C4-2B (cell line): ENCODE measurements at regions not wholly inside any gene's neighbourhood (a gene's known extent, or its start where the extent isn't known, plus 50 kb on each side); places are given as distances from the start of the nearest gene placed in this dataset.

Source experiments
- H3K27ac ChIP-seq: fragments of 450-650 bp; 2 replicates; pipeline ENCODE4 v1.5.1; 2017
- CTCF ChIP-seq: fragments of 450-650 bp; conservative IDR thresholded peaks from 2 replicates; pipeline ENCODE4 v1.5.1; 2017; ENCODE audit warnings: mild to moderate bottlenecking
- ZFX ChIP-seq: fragments of 450-650 bp; IDR thresholded peaks from 2 replicates; pipeline ENCODE4 v1.6.1; 2017

- no peak for TF ChIP-seq ZFX
- no peak for TF ChIP-seq CTCF
- H3K27ac ChIP-seq = no peak overlapping the region
Measured at GRCh38 chr4:126087101-126087500, 772.3 kb downstream of the FAT4 start.

- H3K27ac ChIP-seq = no peak overlapping the region
- TF ChIP-seq CTCF (no peak), ZFX (no peak)
Measured at GRCh38 chr4:126097155-126097799, 782.5 kb downstream of the FAT4 start.

GRCh38 chr4:126106658-126107057 is 791.9 kb downstream of the FAT4 start:
- TF ChIP-seq CTCF (peak; percentile 67), ZFX (no peak)
- no peak overlapping the region for H3K27ac ChIP-seq

- TF ChIP-seq CTCF = no peak
- no peak for TF ChIP-seq ZFX
- no peak overlapping the region for H3K27ac ChIP-seq
Measured at GRCh38 chr4:126109836-126110235, 795.1 kb downstream of the FAT4 start.

- H3K27ac ChIP-seq = no peak overlapping the region
- TF ChIP-seq ZFX = no peak
- TF ChIP-seq CTCF = no peak
Measured at GRCh38 chr4:126113058-126113457, 798.3 kb downstream of the FAT4 start.

GRCh38 chr4:126123611-126124325 is 809.0 kb downstream of the FAT4 start:
- H3K27ac ChIP-seq = no peak overlapping the region
- TF ChIP-seq ZFX = no peak
- no peak for TF ChIP-seq CTCF

GRCh38 chr4:126124818-126125217 is 810.1 kb downstream of the FAT4 start:
- no peak overlapping the region for H3K27ac ChIP-seq
- no peak for TF ChIP-seq CTCF
- TF ChIP-seq ZFX = no peak
